Activated CD8-positive, alpha-beta memory T cell treated with anti-CD3 and anti-CD28 coated beads for 48 hours (primary cell): ENCODE measurements at regions not wholly inside any gene's neighbourhood (a gene's known extent, or its start where the extent isn't known, plus 50 kb on each side); places are given as distances from the start of the nearest gene placed in this dataset.

Experiments
- DNase-seq, 3 experiments: peaks; one replicate each; pipeline ENCODE4 v3.0.0-alpha.2; 2020; ENCODE audit warnings: low read depth in 2 of 3, low spot score in 2 of 3

GRCh38 chr2:16615687-16616615 is 49.7 kb downstream of the CYRIA start:
- no peak for DNase-seq

GRCh38 chr2:16615246-16615645 is 50.4 kb downstream of the CYRIA start:
- DNase-seq, result no peak

DNA sequence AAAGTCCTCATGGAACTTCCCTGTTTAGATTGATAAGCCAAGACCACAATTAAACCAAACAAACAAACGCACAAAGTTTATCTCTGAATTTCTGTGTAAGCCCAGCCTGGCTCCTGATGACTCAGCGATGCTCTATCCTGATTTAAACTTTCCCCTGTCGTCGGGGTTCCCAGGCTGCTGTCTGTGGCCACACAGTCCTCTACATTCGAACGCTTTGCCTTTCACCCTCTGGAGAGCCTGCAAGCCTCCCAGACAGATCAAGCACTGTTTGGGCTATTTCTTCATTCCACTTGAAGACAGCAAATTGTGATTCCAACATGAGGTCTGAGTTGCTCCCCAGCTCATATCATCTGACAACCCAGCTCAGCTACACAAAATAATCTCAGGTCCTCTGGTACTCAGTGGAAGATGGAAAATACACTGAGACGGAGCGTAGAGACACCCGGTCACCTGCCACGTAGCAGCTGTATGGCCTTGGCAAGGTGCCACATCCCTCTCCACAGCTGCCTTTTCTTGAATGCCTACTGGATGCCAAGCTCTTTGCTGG is 51.2 kb downstream of the CYRIA start:
- no peak for DNase-seq

- no peak for DNase-seq
Measured at GRCh38 chr2:16613539-16614011, 52.1 kb downstream of the CYRIA start.

DNA sequence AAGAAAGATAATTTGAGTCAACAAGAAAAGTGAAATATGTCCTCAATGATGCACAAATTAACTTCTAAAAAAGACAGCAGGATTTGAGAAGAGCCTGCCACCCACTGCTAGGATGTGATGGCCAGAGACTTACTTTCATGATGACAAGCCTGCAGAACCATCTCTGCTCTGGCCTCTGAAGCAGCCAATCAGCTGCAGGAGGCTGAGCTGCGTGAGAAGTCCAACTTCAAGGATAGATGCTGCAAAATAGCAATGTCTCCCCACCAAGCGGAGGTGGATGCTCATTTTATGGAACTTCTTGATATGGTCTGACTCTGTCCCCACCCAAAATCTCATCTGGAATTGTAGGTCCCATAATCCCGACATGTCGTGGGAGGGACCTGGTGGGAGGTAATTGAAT is 53.1 kb downstream of the CYRIA start:
- DNase-seq, result no peak

- DNase-seq, result no peak
Measured at GRCh38 chr2:16609786-16610185, 55.8 kb downstream of the CYRIA start.

DNA sequence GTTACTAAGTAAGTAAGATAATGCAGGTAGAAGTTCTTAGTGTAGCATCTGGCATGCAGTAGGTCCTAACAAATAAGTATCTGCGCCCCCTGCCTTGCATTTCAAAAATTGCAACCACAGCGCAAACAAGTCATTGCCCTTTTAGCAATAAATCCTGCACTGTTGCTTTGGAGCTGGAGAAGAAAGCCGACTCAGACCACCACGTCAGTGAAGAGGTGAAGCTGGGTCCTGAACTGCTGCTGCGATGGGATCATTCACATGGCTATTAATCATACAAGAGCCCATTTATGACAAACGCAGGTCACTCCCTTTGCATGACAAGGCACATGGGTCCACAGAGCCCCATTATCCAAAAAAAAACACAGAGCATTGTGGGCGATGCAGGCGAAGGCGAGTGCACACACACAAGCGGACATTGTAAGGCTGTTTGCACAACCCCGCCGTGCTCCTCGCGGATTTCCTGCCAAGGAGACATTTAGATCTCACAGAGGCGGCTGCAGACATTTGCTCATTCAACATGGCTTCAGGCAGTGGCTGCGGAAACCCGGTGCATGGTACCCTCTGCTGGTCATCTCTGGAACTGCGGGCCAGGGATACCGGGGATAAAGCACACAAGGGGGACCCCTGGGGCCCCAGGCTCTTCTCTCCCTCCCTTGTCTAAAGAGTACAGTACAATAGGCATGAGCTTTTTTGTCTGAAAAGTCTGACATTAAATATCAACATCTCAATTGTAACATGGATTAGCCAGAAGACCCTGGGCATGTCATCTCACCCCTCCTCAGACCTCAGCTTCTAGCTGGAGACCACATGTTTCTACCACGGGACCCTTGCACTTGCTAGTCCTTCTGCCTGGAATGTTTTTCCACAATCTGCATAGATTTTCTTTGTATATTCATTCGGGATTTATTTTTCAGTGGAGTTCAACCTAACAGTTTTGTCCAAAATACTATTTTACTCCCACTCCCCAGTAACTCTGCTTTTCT is 56.7 kb downstream of the CYRIA start:
- peak; percentile 62 to 93 (median 88) for DNase-seq

DNA sequence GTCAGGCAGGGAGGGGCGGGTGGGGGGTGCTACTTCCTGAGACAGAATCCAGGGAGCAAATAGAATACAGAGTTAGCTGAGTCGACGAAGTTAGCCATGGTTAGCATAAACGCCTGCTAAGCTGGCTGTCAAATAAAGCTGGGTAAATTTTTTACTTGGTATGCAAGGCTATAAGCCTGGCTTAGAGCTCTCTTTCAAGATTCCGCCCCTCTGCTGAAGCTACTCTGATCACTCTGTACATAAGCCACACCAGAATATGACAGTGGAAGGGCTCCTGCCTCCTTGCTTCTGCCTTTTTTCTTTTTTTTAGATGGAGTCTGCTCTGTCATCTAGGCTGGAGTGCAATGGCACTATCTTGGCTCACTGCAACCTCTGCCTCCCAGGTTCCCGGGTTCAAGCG is 58.3 kb downstream of the CYRIA start:
- DNase-seq, result no peak

DNA sequence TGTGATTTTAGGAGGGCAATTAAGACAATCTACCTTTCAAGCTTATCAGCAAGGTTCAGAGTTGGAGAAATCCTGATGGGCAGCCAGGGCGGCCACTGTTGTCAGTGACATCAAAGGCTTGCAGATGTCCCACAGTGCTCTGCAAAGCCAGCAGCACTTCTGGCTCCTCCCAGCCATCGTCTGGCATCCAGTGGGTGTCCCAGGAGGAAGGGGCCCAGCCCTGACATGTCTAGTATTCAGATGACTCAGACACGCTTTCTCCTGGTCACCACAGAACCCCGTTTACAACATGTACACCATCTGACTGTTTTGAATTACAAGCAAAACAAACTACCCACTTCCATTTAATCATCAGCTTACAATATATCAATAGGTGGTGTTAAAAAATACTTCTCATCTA is 61.4 kb downstream of the CYRIA start:
- DNase-seq, result no peak

- DNase-seq, result no peak
Measured at GRCh38 chr2:16591370-16591933, 74.2 kb downstream of the CYRIA start.

DNA sequence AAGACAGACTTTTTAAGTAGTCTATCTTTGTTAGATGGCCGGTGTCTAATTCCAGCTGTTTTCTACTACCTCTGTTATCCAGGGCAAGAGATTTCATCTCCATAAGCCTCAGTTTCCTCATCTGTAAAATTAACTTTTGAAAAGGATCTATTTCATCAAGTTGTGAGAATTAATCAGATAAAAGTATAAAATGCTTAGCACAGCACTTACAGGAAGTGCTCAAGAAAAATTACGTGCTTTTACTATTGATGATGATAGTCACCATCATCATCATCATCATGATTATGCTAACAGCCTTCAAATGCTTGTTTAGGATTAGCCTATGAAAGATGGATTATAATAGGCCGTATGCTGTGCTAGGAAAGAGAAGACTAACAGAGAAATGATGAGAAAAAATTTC is 76.2 kb downstream of the CYRIA start:
- DNase-seq, result no peak

DNA sequence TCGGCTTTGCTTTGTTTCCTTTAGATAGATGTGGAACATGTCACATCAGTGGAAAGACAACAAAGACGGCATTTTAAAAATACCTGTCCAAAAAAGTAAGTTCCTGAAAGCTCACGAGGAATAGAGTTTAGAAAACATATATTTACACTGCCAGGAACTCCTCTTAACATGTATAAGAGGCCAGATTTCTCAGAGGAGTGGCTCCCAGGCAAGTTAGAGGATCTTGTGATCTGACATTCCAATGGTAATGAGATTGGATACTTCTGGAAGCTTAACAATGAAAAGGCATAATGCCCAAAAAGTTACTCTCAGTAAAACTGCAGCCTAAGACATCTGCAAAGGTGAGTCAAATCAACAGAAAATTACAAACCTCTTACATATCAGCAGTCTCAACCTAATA is 77.1 kb downstream of the CYRIA start:
- no peak for DNase-seq

DNA sequence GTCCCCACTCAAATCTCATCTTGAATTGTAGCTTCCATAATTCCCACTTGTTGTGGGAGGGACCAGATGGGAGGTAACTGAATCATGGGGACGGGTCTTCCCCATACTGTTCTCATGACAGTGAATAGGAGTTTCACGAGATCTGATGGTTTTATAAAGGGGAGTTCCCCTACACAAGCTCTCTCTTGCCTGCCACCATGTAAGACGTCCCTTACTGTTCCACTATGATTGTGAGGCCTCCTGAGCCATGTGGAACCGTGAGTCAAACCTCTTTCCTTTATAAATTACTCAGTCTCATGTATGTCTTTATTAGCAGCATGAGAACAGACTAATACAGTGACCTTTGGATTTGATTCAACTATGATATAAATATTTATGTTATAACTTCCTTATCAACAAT is 78.0 kb downstream of the CYRIA start:
- DNase-seq, result no peak

DNA sequence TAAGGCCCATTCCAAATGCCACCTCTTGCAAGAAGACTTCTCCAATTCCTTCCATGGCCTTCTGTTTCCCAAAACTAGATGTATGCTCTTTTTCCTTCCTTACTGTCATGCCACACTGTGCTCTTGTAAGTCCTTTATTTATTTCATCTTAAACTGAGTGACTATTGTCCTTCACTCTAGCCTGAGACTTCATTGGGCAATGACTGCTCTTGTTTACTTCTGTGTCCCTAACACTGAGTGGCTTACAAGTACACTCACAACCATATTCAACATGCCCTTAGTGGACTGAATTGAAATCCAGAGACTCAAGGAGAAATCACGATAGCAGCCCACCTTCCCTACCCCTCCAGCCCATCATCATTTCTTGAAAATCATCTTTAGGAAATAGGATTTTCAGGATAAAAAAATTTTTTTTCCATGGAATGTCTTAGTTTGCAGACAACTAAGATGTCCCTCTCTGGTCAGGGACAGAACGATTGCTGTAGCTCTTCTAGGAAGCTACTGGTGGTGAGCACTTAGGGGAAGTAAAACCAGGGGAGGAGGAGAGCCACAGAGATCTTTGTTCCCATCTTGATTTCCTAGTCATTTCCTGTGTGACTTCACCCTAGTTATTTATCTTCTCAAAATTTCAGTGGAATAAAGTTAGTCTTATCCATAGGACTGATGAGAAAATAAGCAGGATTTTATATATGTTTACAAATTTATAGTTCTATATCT is 80.7 kb downstream of the CYRIA start:
- no peak for DNase-seq

GRCh38 chr2:16584084-16584483 is 81.5 kb downstream of the CYRIA start:
- DNase-seq, result no peak

GRCh38 chr2:16581241-16581640 is 84.4 kb downstream of the CYRIA start:
- no peak for DNase-seq

DNA sequence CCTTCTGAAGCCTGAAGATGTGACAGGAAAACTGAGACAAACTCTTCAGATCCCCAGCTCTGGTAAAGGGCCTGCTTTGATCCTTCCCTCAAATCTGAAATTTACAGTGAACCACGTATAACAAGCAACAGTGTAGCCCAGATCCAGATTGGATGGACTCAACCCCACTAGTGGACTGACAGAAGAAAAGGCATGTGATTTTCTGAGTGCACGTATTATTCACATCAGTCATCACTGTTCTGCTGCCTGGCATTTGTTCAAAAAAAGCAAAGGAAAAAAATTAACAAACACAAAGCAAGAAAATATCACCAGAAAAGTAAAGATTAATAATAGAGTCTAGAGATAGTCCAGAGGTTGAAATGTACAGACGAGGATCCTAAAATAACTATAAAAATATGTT is 87.6 kb downstream of the CYRIA start:
- DNase-seq, result no peak

DNA sequence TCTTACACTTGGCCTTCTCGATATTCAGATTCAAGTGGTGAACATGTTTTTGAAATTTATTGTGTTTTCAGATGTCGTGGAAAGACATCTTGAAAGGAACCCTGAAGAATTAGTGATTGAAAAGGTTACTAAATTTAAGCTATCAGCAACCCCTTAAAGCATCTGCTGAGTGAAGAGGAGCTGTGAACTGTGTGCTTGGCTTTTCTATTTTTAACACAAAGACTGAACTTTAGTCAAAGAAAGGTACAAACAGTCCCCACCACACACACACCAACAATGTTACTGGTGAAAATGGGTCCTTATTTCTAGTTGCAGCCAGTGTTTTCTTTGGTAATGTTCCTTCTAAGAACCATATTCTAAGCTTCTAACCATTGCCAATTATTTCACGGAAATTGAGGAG is 95.1 kb downstream of the CYRIA start:
- no peak for DNase-seq

- no peak for DNase-seq
Measured at GRCh38 chr2:16568998-16569784, 96.4 kb downstream of the CYRIA start.

DNA sequence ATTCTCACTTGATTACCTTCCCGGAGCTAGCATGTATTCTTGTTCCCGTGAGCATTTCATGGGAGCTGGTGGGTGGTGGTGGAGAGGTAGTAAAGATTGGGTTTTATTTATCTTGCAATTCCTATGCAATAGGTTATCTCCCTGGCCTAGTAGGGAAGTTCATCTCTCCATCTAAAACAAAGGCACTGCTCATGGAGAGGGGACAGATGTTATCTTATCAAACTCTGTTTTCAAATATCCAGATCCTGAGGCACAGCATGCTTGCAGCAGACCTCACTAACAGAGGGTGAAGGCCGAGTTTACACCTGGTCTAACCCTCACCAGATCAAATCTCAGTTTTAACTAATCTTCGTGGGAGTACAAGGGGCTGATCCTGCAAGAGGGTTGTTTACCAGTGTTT is 98.9 kb downstream of the CYRIA start:
- DNase-seq, result no peak
